OCI-LY1 (cell line): ENCODE measurements at regions not wholly inside any gene's neighbourhood (a gene's known extent, or its start where the extent isn't known, plus 50 kb on each side); places are given as distances from the start of the nearest gene placed in this dataset.

ENCODE experiments used
- H2AFZ ChIP-seq: fragments of 200-600 bp; sonication (generic), shearing (Covaris generic); 2 replicates; pipeline ENCODE4 v1.6.0; 2014; ENCODE audit warnings: antibody characterized with exemption, mild to moderate bottlenecking, low read length
- H3F3A ChIP-seq: fragments of 200-600 bp; sonication (generic), shearing (Covaris generic); 2 replicates; pipeline ENCODE4 v1.6.0; 2014; ENCODE audit warnings: mild to moderate bottlenecking, antibody characterized with exemption, low read length, moderate library complexity; ENCODE audit not compliant: insufficient read depth
- H3K27ac ChIP-seq: fragments of 200-600 bp; sonication (generic); 2 replicates; pipeline ENCODE4 v1.5.1; 2014; ENCODE audit warnings: low read length, mixed run types, mild to moderate bottlenecking, low read depth; ENCODE audit not compliant: poor library complexity, severe bottlenecking
- H3K27me3 ChIP-seq: fragments of 200-600 bp; sonication (generic); 2 replicates; pipeline ENCODE4 v1.6.0; 2014; ENCODE audit warnings: antibody characterized with exemption, mild to moderate bottlenecking, low read length, moderate library complexity; ENCODE audit not compliant: insufficient read depth
- H3K36me3 ChIP-seq: fragments of 200-600 bp; sonication (generic); 2 replicates; pipeline ENCODE4 v1.6.1; 2014; ENCODE audit warnings: mild to moderate bottlenecking, antibody characterized with exemption, low read length, moderate library complexity, mixed read lengths; ENCODE audit not compliant: insufficient read depth
- H3K4me1 ChIP-seq: fragments of 200-600 bp; sonication (generic); 2 replicates; pipeline ENCODE4 v1.5.1; 2014; ENCODE audit warnings: mild to moderate bottlenecking, low read length, moderate library complexity; ENCODE audit not compliant: insufficient read depth, severe bottlenecking
- H3K4me2 ChIP-seq: fragments of 200-600 bp; sonication (generic), shearing (Covaris generic); 2 replicates; pipeline ENCODE4 v1.6.1; 2014; ENCODE audit warnings: low read length
- H3K4me3 ChIP-seq: fragments of 200-600 bp; sonication (generic); 2 replicates; pipeline ENCODE4 v1.5.1; 2014; ENCODE audit warnings: low read length, low read depth, mild to moderate bottlenecking, mixed read lengths; ENCODE audit not compliant: poor library complexity, severe bottlenecking
- H3K79me2 ChIP-seq: fragments of 200-600 bp; shearing (Covaris generic); 2 replicates; pipeline ENCODE4 v1.6.1; 2016; ENCODE audit warnings: mixed run types, low read length, mixed read lengths; ENCODE audit not compliant: insufficient read depth
- H3K9ac ChIP-seq: fragments of 200-600 bp; sonication (generic), shearing (Covaris generic); 2 replicates; pipeline ENCODE4 v1.6.1; 2014; ENCODE audit warnings: mild to moderate bottlenecking, low read length, mixed read lengths
- H3K9me2 ChIP-seq: fragments of 200-600 bp; sonication (generic), shearing (Covaris generic); 2 replicates; pipeline ENCODE4 v1.6.1; 2014; ENCODE audit warnings: low read depth, mild to moderate bottlenecking, low read length, mixed read lengths
- H3K9me3 ChIP-seq: fragments of 200-600 bp; shearing (Covaris generic); 2 replicates; pipeline ENCODE4 v1.6.1; 2014; ENCODE audit warnings: low read length, mixed read lengths
- H4K20me1 ChIP-seq: fragments of 200-600 bp; sonication (generic), shearing (Covaris generic); 2 replicates; pipeline ENCODE4 v1.6.0; 2016; ENCODE audit warnings: mild to moderate bottlenecking, low read length; ENCODE audit not compliant: insufficient read depth
- CTCF ChIP-seq: fragments of 200-600 bp; sonication (generic), shearing (Covaris generic); IDR thresholded peaks from 2 replicates; pipeline ENCODE4 v1.5.1; 2017; ENCODE audit warnings: mild to moderate bottlenecking, antibody characterized with exemption, low read length, moderate library complexity, mixed read lengths
- EZH2 ChIP-seq: fragments of 200-600 bp; sonication (generic), shearing (Covaris generic); IDR thresholded peaks from 2 replicates; pipeline ENCODE4 v1.8.0; 2017; ENCODE audit warnings: borderline replicate concordance, mixed run types, mild to moderate bottlenecking, antibody characterized with exemption, low read length, moderate library complexity, mixed read lengths

DNA sequence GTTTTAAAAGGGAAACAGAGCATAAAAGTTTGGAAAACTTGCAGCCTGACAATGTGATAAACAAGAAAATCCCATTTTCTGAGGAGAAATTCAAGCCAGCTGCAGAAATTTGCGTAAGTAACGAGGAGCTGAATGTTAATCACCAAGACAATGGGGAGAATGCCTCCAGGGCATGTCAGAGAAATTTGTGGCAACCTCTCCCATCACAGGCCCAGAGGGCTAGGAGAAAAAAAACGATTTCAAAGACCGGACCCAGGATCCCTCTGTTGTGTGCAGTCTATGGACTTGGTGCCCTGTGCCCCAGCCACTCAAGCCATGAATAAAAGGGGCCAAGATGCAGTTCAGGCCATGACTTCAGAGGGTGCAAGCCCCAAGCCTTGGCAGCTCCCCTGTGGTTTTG lies 355.4 kb upstream of the NDST3 start:
- H4K20me1 ChIP-seq = no peaks in the 10 kb centered on the region
- no peak overlapping the region for H3K4me3 ChIP-seq
- no peaks in the 10 kb centered on the region for H3K36me3 ChIP-seq
- H2AFZ ChIP-seq = no peak overlapping the region
- H3K4me2 ChIP-seq = no peak overlapping the region
- H3K4me1 ChIP-seq = no peaks in the 10 kb centered on the region
- H3K9ac ChIP-seq = no peak overlapping the region
- no peaks in the 10 kb centered on the region for H3K9me2 ChIP-seq
- no peaks in the 10 kb centered on the region for H3K79me2 ChIP-seq
- H3K27me3 ChIP-seq = no peaks in the 10 kb centered on the region
- no peak for TF ChIP-seq CTCF
- no peak for TF ChIP-seq EZH2
- no peak overlapping the region for H3K27ac ChIP-seq
- no peaks in the 10 kb centered on the region for H3F3A ChIP-seq
- H3K9me3 ChIP-seq = no peaks in the 10 kb centered on the region

DNA sequence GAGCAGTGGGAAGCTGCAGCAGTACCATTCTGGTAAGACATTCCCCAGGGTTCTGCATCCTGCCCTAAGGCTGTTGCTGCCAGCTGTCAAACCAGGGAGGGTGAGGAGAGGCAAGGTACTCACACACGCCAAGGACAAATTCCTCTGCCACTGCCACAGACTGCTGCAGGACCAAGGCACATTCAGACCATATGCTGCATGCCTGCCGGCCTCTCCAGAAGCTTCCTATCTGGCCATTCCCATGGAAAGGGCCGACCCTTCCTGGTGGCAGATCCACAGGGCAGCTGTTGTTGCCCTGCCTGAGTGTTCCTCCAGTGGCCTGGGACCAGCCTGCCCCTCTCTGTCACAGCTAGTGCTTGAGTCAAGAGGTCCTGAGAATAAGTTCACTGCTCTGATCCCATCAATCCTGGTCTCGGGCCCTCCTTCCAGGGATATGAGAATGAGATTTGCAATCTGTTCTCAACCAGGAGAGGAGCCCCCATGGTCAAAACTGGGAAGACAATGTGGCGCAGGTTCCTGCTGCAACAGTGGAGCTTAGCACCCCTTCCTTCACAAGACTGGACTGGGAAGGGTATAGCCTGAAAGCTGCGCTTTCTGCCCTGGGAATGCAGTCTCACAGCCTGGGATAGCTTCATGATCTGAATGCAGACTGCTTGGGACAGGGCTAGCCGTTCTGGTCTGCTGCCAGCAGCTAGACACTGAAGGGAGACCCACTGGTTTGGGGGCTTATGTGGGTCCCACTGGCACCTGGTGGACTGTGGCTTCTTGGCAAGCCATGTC lies 342.5 kb upstream of the NDST3 start:
- H2AFZ ChIP-seq = no peak overlapping the region
- no peaks in the 10 kb centered on the region for H3F3A ChIP-seq
- no peak overlapping the region for H3K9ac ChIP-seq
- no peaks in the 10 kb centered on the region for H4K20me1 ChIP-seq
- no peak overlapping the region for H3K4me2 ChIP-seq
- H3K27ac ChIP-seq = no peak overlapping the region
- H3K79me2 ChIP-seq = no peaks in the 10 kb centered on the region
- no peak overlapping the region for H3K4me3 ChIP-seq
- no peaks in the 10 kb centered on the region for H3K4me1 ChIP-seq
- no peaks in the 10 kb centered on the region for H3K9me2 ChIP-seq
- no peaks in the 10 kb centered on the region for H3K27me3 ChIP-seq
- TF ChIP-seq CTCF = no peak
- no peak for TF ChIP-seq EZH2
- H3K36me3 ChIP-seq = no peaks in the 10 kb centered on the region
- H3K9me3 ChIP-seq = no peaks in the 10 kb centered on the region

GRCh38 chr4:117692538-117692937 lies 341.7 kb upstream of the NDST3 start:
- Histone ChIP-seq H2AFZ (no peak overlapping the region), H3F3A (no peaks in the 10 kb centered on the region), H3K36me3 (no peaks in the 10 kb centered on the region), H3K27ac (no peak overlapping the region), H3K79me2 (no peaks in the 10 kb centered on the region), H3K27me3 (no peaks in the 10 kb centered on the region), H3K4me3 (no peak overlapping the region), H4K20me1 (no peaks in the 10 kb centered on the region), H3K4me2 (no peak overlapping the region), H3K9ac (no peak overlapping the region), H3K4me1 (no peaks in the 10 kb centered on the region), H3K9me2 (no peaks in the 10 kb centered on the region), H3K9me3 (no peaks in the 10 kb centered on the region)
- no peak for TF ChIP-seq EZH2
- TF ChIP-seq CTCF = no peak
